ENCODE measurements at regions not wholly inside any gene's neighbourhood (a gene's known extent, or its start where the extent isn't known, plus 50 kb on each side); places are given as distances from the start of the nearest gene placed in this dataset.

DNA sequence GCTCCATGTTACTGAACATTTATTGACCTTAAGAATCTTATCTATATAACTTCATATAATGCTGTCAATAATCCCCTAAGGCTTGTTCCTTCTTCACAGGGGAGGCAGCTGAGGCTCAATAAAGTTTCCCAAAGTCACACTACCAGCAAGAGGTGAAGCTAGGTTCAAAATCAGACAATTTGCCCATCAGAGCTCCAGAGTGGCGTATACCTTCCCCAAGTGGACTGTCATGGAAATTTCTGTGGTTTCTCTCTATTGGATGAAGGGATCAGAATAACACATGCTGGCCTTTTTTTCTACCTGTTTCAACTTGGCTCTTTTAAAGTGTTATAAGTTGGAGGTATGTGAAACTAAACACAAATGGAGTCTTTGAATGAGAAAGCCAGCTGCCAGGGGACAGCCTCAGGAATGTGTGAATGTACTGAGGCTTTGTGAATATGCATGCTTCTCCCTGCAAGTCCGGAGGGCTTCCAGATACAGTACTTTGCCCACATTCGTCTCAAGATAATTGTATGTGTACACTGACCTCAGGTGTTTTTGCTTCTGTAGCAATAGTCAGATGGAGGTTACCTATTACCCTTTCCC, 656.3 kb upstream of the CELF2 start:
- ATAC-seq (no peak), DNase-seq (no peak)
- Histone ChIP-seq H3K36me3 (no peaks in the 10 kb centered on the region), H3K27ac (no peak overlapping the region), H3K4me3 (no peak overlapping the region), H3K9me3 (no peaks in the 10 kb centered on the region), H3K4me1 (no peaks in the 10 kb centered on the region), H3K27me3 (ENCODE audit: low read depth) (no peaks in the 10 kb centered on the region)
- TF ChIP-seq, protein P1, sequence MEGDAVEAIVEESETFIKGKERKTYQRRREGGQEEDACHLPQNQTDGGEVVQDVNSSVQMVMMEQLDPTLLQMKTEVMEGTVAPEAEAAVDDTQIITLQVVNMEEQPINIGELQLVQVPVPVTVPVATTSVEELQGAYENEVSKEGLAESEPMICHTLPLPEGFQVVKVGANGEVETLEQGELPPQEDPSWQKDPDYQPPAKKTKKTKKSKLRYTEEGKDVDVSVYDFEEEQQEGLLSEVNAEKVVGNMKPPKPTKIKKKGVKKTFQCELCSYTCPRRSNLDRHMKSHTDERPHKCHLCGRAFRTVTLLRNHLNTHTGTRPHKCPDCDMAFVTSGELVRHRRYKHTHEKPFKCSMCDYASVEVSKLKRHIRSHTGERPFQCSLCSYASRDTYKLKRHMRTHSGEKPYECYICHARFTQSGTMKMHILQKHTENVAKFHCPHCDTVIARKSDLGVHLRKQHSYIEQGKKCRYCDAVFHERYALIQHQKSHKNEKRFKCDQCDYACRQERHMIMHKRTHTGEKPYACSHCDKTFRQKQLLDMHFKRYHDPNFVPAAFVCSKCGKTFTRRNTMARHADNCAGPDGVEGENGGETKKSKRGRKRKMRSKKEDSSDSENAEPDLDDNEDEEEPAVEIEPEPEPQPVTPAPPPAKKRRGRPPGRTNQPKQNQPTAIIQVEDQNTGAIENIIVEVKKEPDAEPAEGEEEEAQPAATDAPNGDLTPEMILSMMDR (IDR thresholded peaks at IDR 0.05): no peak
- intact Hi-C loops (cut with DNase I): no loop called here

DNA sequence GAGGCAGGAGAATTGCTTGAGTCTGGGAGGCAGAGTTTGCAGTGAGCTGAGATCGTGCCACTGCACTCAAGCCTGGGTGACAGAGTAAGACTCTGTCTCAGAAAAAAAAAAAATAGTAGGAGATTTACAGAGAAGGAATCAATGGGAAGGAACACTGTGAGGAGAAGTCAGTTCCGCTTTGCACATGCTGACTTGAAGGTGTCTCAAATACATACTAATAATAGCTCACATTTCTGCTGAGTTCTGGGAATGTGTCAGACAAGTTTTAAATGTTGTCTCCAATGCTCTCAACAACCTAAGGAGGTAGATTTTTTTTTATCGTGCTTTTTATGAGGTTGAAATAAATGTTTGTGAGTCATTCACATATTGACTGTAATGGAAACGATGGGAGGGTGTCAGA, 654.9 kb upstream of the CELF2 start:
- H3K36me3 ChIP-seq: no peaks in the 10 kb centered on the region
- no peaks in the 10 kb centered on the region for H3K4me1 ChIP-seq
- DNase-seq: no peak
- H3K27me3 ChIP-seq (ENCODE audit: low read depth): no peaks in the 10 kb centered on the region
- ATAC-seq: no peak
- H3K9me3 ChIP-seq: no peaks in the 10 kb centered on the region
- H3K4me3 ChIP-seq: no peak overlapping the region
- no peak overlapping the region for H3K27ac ChIP-seq
- intact Hi-C loops (cut with DNase I): no loop called here
- TF ChIP-seq, protein P1 (IDR thresholded peaks at IDR 0.05): no peak

DNA sequence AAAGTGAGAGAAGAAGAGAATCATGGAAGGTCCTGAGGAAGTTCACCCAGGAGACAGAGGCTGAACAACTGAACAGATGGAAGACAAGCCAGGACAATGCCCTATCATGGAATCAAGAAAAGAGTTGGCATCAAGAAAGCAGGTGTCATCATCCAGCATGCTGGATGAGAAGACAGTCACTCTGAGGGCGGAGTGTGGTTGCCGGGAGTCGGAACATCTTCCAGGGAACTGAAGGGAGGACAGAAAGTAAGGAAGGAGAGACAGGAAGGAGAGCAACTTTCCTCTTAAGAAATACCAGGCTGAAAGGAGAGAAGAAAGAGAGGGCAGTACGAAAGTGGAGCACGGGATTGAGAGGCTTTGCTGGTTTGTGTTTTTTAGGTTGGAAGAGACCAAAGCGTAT, 654.5 kb upstream of the CELF2 start:
- no peak overlapping the region for H3K27ac ChIP-seq
- no peak for DNase-seq
- H3K4me1 ChIP-seq: no peaks in the 10 kb centered on the region
- H3K4me3 ChIP-seq: no peak overlapping the region
- TF ChIP-seq, protein P1 (IDR thresholded peaks at IDR 0.05): no peak
- H3K9me3 ChIP-seq: no peaks in the 10 kb centered on the region
- no peaks in the 10 kb centered on the region for H3K36me3 ChIP-seq
- ATAC-seq: no peak
- intact Hi-C loops (cut with DNase I): no loop called here
- no peaks in the 10 kb centered on the region for H3K27me3 ChIP-seq (ENCODE audit: low read depth)

DNA sequence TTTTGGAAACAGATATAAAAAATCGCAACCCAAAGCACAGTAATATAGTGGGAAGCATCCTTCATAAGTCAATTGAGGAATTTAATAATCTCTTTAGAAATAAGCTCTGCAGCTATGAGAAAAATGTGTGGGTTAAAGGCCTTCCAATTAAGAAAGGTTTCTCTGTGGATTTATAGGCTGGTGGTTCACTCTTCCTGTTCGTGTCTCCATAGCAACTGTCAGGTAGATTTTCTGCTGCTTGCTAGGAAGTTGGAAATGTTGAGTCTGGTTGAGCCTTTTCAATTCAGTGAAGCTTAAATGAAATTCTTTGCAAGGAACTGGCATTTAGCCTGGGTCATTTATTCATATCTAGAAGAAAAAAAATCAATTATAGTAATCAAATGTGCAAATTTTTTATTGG, 652.8 kb upstream of the CELF2 start:
- TF ChIP-seq, protein P1 (IDR thresholded peaks at IDR 0.05): no peak
- intact Hi-C loops (cut with DNase I): no loop called here
- no peak overlapping the region for H3K4me3 ChIP-seq
- no peaks in the 10 kb centered on the region for H3K36me3 ChIP-seq
- no peaks in the 10 kb centered on the region for H3K9me3 ChIP-seq
- DNase-seq (no peak), ATAC-seq (no peak)
- no peak overlapping the region for H3K27ac ChIP-seq
- no peaks in the 10 kb centered on the region for H3K27me3 ChIP-seq (ENCODE audit: low read depth)
- H3K4me1 ChIP-seq: no peaks in the 10 kb centered on the region

GRCh38 chr10:10365676-10366075, 652.0 kb upstream of the CELF2 start:
- H3K4me1 ChIP-seq: no peaks in the 10 kb centered on the region
- no peak overlapping the region for H3K4me3 ChIP-seq
- no peaks in the 10 kb centered on the region for H3K27me3 ChIP-seq (ENCODE audit: low read depth)
- no peaks in the 10 kb centered on the region for H3K36me3 ChIP-seq
- TF ChIP-seq, protein P1 (IDR thresholded peaks at IDR 0.05): no peak
- intact Hi-C loops (cut with DNase I): no loop called here
- ATAC-seq: no peak
- H3K9me3 ChIP-seq: no peaks in the 10 kb centered on the region
- no peak overlapping the region for H3K27ac ChIP-seq
- DNase-seq: no peak

DNA sequence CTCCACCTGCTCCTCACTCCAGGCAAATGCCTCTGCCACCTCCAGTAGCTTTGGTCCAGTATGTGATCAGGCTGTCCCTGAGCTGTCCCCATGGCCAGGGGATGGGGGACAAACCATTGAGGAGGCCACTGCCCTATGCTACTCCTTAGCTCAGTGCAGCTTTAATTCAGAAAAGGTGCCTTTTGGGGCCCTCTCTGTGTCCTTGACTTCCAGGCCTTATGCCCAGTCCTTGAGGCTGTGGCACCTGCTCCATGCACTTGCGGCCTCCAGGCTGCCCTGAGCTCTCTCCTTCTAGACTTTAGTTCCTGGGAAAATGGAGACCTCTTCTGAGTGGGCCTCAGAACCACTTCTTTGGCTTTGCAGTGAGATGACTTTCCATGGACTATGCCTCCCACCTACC, 650.8 kb upstream of the CELF2 start:
- ATAC-seq (peak; percentile 19 to 28), DNase-seq (no peak)
- Histone ChIP-seq H3K4me1 (no peaks in the 10 kb centered on the region), H3K4me3 (no peak overlapping the region), H3K36me3 (no peaks in the 10 kb centered on the region), H3K27me3 (ENCODE audit: low read depth) (no peaks in the 10 kb centered on the region), H3K9me3 (no peaks in the 10 kb centered on the region), H3K27ac (no peak overlapping the region)
- TF ChIP-seq, protein P1 (IDR thresholded peaks at IDR 0.05): no peak
- intact Hi-C loops (cut with DNase I): no loop called here
